AG04450 (cell line): ENCODE measurements at regions not wholly inside any gene's neighbourhood (a gene's known extent, or its start where the extent isn't known, plus 50 kb on each side); places are given as distances from the start of the nearest gene placed in this dataset.

Experiments
- CTCF ChIA-PET: fragments of 300-600, 350-600 bp; formaldehyde crosslinking; extraction: SDS; loops from one replicate; lab custom pipeline; 2022; ENCODE audit warnings: antibody characterized with exemption, inconsistent platforms; lab: Charles Lee
- POLR2A ChIA-PET: fragments of 350-600 bp; formaldehyde crosslinking; extraction: SDS; loops from one replicate; lab custom pipeline; 2021; ENCODE audit warnings: antibody characterized with exemption, inconsistent platforms; lab: Yijun Ruan, JAX
- DNase-seq: peaks from one replicate; pipeline ENCODE4 v3.0.0-alpha.2; 2011; ENCODE audit warnings: low read depth, low spot score
- H3K27ac ChIP-seq: one replicate; pipeline ENCODE4 v1.5.1; 2012; ENCODE audit warnings: low read depth, low read length, control low read depth
- H3K27me3 ChIP-seq: one replicate; pipeline ENCODE4 v1.6.0; 2012; ENCODE audit warnings: low read length; ENCODE audit not compliant: control insufficient read depth, insufficient read depth
- H3K4me3 ChIP-seq: 2 replicates; pipeline ENCODE4 v1.5.1; 2011; ENCODE audit warnings: mild to moderate bottlenecking, low read depth, low read length, control low read depth
- H3K9me3 ChIP-seq: 2 replicates; pipeline ENCODE4 v1.5.1; 2012; ENCODE audit warnings: low read length; ENCODE audit not compliant: control insufficient read depth, insufficient read depth
- TF ChIP-seq, protein P1 (sequence below): IDR thresholded peaks from 2 replicates; pipeline ENCODE4 v1.5.1; 2011; ENCODE audit warnings: low read depth, low read length, control low read depth, inconsistent platforms

DNA sequence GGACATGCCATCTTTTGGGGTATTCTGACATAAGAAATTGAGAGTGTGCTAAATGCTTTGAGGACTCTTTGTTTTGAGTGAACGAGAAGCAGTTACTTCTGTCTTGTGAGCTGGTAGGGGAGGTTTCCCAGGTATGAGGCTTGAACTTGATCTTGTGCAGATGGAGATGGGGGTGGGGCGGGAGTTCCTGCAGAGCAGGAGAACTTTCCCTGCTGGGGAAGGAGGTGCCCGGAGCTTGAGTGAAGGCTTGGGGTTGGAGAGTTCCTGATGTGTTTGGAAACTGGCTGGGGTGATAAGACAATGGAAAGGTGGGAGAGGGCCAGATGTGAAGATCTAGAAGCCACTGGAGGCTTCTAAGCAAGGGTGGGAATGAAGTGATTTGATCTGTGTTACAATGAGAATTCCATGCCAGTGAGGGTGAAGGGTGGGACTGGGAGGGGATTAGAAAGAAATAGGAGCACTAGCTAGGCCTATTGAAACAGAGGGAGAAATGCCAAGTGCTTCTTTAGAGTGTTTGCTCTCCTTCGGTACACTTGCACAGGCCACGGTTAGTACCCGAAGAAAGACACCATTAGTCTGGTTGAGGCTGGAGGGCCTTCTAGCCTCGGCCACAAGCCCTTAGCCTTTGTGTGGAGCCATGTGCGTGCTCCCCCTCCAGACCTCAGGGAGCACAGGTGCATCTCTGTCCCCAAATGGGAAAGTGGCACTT is 103.5 kb upstream of the STOX2 start:
- no peak for DNase-seq
- peaks cover 28% of the 10 kb centered on the region for H3K27me3 ChIP-seq
- CTCF ChIA-PET: no interaction called here
- no peaks in the 10 kb centered on the region for H3K9me3 ChIP-seq
- H3K4me3 ChIP-seq: no peak overlapping the region
- H3K27ac ChIP-seq: no peak overlapping the region
- TF ChIP-seq, protein P1, sequence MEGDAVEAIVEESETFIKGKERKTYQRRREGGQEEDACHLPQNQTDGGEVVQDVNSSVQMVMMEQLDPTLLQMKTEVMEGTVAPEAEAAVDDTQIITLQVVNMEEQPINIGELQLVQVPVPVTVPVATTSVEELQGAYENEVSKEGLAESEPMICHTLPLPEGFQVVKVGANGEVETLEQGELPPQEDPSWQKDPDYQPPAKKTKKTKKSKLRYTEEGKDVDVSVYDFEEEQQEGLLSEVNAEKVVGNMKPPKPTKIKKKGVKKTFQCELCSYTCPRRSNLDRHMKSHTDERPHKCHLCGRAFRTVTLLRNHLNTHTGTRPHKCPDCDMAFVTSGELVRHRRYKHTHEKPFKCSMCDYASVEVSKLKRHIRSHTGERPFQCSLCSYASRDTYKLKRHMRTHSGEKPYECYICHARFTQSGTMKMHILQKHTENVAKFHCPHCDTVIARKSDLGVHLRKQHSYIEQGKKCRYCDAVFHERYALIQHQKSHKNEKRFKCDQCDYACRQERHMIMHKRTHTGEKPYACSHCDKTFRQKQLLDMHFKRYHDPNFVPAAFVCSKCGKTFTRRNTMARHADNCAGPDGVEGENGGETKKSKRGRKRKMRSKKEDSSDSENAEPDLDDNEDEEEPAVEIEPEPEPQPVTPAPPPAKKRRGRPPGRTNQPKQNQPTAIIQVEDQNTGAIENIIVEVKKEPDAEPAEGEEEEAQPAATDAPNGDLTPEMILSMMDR: no peak
- POLR2A ChIA-PET: no interaction called here

DNA sequence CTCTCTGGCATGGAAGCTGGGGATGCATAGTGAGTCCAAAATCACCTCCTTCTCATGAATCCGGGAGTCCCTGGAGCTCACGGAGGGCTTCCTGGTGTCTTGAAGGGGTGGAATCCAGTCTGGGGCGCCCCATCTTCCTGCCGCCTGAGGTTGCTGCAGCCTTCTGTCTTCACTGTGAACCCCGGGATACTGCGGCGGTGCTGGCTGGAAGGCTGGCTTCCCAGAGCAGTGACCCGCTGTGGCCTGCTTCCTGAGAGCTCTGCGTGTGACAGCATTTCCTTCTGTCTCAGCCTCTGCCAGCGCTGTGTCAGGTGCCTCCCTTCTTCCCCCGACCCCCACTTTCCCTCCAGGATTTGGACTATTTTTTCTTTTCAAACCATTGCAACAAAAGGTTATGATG is 98.8 kb upstream of the STOX2 start:
- DNase-seq: no peak
- Histone ChIP-seq H3K4me3 (no peak overlapping the region), H3K27ac (no peak overlapping the region), H3K9me3 (no peaks in the 10 kb centered on the region), H3K27me3 (no peaks in the 10 kb centered on the region)
- TF ChIP-seq, protein P1: no peak
- ChIA-PET CTCF (no interaction called here), POLR2A (no interaction called here)

DNA sequence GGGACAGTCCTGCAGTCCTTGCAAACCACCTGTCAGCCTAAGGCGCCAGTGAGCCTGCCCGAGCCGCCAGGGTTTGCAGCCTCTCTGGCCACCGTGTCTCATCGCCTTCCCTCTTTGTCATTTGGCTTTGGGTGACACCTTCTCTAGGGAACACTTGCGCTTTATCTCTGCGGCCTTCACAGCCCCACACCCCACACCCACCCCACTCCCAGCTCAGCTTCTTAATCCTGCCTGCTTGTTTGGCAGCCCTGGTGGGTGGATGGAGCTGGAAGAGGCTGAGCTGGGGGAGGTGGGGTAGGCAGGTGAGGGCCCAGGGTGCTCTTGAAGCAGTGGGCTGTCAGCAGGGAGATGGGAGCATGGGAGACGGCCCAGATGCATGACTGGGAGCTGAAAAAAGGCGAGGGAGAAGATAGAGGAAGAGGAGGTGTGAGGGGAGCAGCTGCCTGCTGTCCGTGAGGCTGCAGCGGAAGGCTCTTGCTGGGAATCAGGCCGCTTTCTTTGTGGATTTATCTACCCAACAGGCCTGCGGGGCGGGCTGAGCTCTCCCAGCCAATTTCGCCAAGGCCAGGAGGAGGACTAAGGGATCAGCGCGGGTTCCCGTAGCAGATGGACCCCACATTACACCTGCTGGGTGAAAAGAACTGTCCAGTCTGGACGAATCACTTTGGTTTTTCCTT is 97.5 kb upstream of the STOX2 start:
- POLR2A ChIA-PET: interaction anchor here (0.7 kb wide), 1 partner anchor 16 kb away, joined by 5 read pairs; no protein-coding TSS in a partner anchor
- Histone ChIP-seq H3K27me3 (no peaks in the 10 kb centered on the region), H3K9me3 (no peaks in the 10 kb centered on the region), H3K27ac (no peak overlapping the region), H3K4me3 (no peak overlapping the region)
- TF ChIP-seq, protein P1: no peak
- no peak for DNase-seq
- CTCF ChIA-PET: no interaction called here

DNA sequence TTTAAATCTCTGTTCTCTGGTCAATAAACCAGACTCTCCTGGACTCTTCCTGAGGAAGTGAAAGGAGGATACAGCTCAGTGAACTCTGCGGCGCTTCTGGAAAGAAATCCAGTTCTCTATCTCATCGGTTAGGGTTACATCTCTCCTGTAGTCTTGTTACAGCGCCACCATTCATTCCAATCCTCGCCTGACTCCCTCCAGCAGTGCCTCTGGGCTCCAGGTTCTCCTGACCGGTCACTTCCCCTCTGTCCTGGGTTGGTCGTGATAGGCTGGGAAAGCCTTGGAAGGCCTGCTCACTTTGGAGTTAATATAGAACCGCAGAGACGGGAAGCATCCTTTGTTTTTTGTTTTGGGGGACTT is 97.0 kb upstream of the STOX2 start:
- ChIA-PET CTCF (no interaction called here), POLR2A (no interaction called here)
- no peak overlapping the region for H3K4me3 ChIP-seq
- H3K27me3 ChIP-seq: no peaks in the 10 kb centered on the region
- no peak overlapping the region for H3K27ac ChIP-seq
- TF ChIP-seq, protein P1: no peak
- DNase-seq: no peak
- H3K9me3 ChIP-seq: no peaks in the 10 kb centered on the region

DNA sequence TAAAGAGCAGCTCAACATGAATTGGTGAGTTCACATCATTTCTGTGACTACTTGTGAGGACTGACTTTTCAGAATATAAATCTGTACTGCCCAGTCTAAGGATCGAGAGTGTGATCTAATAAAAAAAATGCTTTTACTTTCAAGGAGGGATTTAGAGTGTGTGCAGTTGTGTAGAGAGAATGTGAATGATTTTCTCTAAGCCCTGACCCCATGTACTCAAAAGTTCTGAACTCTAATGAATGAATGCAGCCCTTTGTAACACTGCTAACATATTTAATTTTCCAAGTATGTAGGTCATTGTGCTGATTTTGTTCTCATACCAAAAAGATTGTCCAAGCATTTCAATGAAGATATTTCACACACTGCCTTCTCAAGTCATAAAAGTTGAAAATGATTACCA is 92.5 kb upstream of the STOX2 start:
- no peak for DNase-seq
- no peaks in the 10 kb centered on the region for H3K27me3 ChIP-seq
- no peak overlapping the region for H3K4me3 ChIP-seq
- no peaks in the 10 kb centered on the region for H3K9me3 ChIP-seq
- POLR2A ChIA-PET: no interaction called here
- CTCF ChIA-PET: no interaction called here
- H3K27ac ChIP-seq: no peak overlapping the region
- TF ChIP-seq, protein P1: no peak
